Panc1 (cell line): ENCODE measurements at regions not wholly inside any gene's neighbourhood (a gene's known extent, or its start where the extent isn't known, plus 50 kb on each side); places are given as distances from the start of the nearest gene placed in this dataset.

ENCODE experiments used
- ATAC-seq: fragments of 200-7000 bp; cut with Tn5 transposase; 2 replicates; pipeline ENCODE4 v1.9.1; 2020; ENCODE audit warnings: mild to moderate bottlenecking, moderate library complexity
- BruUV-seq: library from RNA; stranded (reverse); fragments of 400-500 nt; replicated peaks from 2 replicates; lab custom pipeline; 2021; lab: Mats Ljungman, UMichigan
- CTCF ChIA-PET: fragments of 300-600 bp; sonication (Branson Sonifier 250); formaldehyde crosslinking; loops from one replicate; lab custom pipeline; 2022; ENCODE audit warnings: antibody characterized with exemption; lab: Charles Lee
- POLR2A ChIA-PET: fragments of 300-600 bp; sonication (Branson Sonifier 250); formaldehyde crosslinking; loops from one replicate; lab custom pipeline; 2022; ENCODE audit warnings: antibody characterized with exemption; lab: Charles Lee
- DNase-seq: peaks from one replicate; pipeline ENCODE4 v3.0.0-alpha.2; 2010; ENCODE audit warnings: low read depth, low spot score
- H3K27ac ChIP-seq: 2 replicates; pipeline ENCODE4 v1.5.1; 2011; ENCODE audit warnings: mild to moderate bottlenecking, low read length, inconsistent platforms
- H3K27me3 ChIP-seq: fragments of 200-500 bp; sonication (Bioruptor generic); 2 replicates; pipeline ENCODE4 v1.6.0; 2014; ENCODE audit warnings: low read length, inconsistent platforms; ENCODE audit not compliant: control insufficient read depth, insufficient read depth
- H3K36me3 ChIP-seq: fragments of 200-500 bp; sonication (Bioruptor generic); 2 replicates; pipeline ENCODE4 v1.5.1; 2014; ENCODE audit warnings: inconsistent platforms, mild to moderate bottlenecking, low read length, moderate library complexity; ENCODE audit not compliant: control insufficient read depth, insufficient read depth
- H3K4me1 ChIP-seq: 2 replicates; pipeline ENCODE4 v1.5.1; 2011; ENCODE audit warnings: inconsistent platforms, mild to moderate bottlenecking, low read length, moderate library complexity; ENCODE audit not compliant: control insufficient read depth, insufficient read depth
- H3K4me3 ChIP-seq, 2 experiments: 2 replicates each; pipeline ENCODE4 v1.5.1; 2011 to 2012; ENCODE audit warnings: low read depth in 2 of 2, low read length in 2 of 2, mild to moderate bottlenecking in 2 of 2, inconsistent platforms in 1 of 2, moderate library complexity in 1 of 2
- H3K9me3 ChIP-seq: fragments of 200-500 bp; sonication (Bioruptor generic); 2 replicates; pipeline ENCODE4 v1.5.1; 2014; ENCODE audit warnings: low read depth, mild to moderate bottlenecking, inconsistent platforms, low read length, moderate library complexity; ENCODE audit not compliant: control insufficient read depth, insufficient read depth
- CTCF ChIP-seq: fragments of 450-650 bp; IDR thresholded peaks from 2 replicates; pipeline ENCODE4 v1.5.1; 2017; ENCODE audit warnings: mild to moderate bottlenecking
- POLR2AphosphoS5 ChIP-seq: IDR thresholded peaks from 2 replicates; pipeline ENCODE4 v1.6.1; 2012; ENCODE audit warnings: mild to moderate bottlenecking, low read depth, low read length, moderate library complexity
- SIN3A ChIP-seq: IDR thresholded peaks from 2 replicates; pipeline ENCODE4 v1.6.1; 2012; ENCODE audit warnings: low read depth, mild to moderate bottlenecking, low read length, moderate library complexity, borderline replicate concordance; ENCODE audit not compliant: insufficient read depth
- TCF7L2 ChIP-seq: IDR thresholded peaks from 2 replicates; pipeline ENCODE4 v1.6.1; 2011; ENCODE audit warnings: mild to moderate bottlenecking, low read depth, low read length, inconsistent platforms
- in situ Hi-C: cut with HindIII; loops from 2 replicates; pipeline ENCODE4 v1.10.0; 2016; ENCODE audit warnings: low sequenced_read_pairs, low pct_unique_long_range_greater_than_20kb
- intact Hi-C: fragments of 100-400 bp; cut with micrococcal nuclease; formaldehyde crosslinking; loops from one replicate; pipeline ENCODE4 v1.10.0; 2022; ENCODE audit not compliant: unreplicated experiment

GRCh38 chr3:137116619-137117018, 158.8 kb downstream of the IL20RB start:
- no peak for DNase-seq

DNA sequence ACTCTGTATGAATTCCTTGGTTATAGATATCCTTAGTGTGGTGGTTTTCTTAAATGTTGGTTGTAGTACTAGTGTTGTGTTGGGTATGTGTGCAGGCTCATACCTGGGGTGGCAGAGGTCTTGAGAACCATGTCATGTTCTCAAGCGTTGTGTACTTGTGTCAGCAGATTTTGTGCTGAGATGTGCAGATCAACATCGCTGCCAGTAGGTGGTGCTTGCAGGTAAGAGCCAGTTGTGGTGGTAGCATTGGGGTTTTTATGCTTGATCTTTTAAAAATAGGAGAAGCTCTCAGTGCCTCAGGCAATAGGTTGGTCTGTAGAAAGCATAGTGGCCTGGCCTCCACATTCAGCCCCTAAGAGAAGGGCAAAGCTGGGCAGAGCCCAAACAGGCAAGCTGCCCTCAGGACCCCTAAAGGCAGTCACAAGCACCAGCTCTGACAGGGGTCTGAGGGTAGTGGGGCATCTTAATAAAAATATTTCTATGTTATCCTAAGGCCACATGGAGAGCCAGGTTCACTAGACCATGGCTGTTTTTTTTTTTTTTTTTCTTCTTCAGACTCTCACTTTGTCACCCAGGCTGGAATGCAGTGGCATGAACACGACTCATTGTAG, 164.0 kb downstream of the IL20RB start:
- no peaks in the 10 kb centered on the region for H3K4me1 ChIP-seq
- BruUV-seq: no TSS peak
- in situ Hi-C loops (no loop called here), intact Hi-C loops (no loop called here)
- TF ChIP-seq CTCF: peak; percentile 83
- TF ChIP-seq SIN3A: no peak
- TF ChIP-seq POLR2AphosphoS5: no peak
- POLR2A ChIA-PET: no interaction called here
- DNase-seq: peak; percentile 39
- peaks cover 2% of the 10 kb centered on the region for H3K27me3 ChIP-seq
- H3K9me3 ChIP-seq: no peaks in the 10 kb centered on the region
- no peak; the same call in 1 of the 2 replicates for ATAC-seq
- H3K4me3 ChIP-seq: no peak overlapping the region
- H3K27ac ChIP-seq: no peak overlapping the region
- H3K36me3 ChIP-seq: no peaks in the 10 kb centered on the region
- CTCF ChIA-PET: interaction anchor here (0.7 kb wide), 1 partner anchor 773 kb away, joined by 6 read pairs; no protein-coding TSS in a partner anchor

More at GRCh38 chr3:137116619-137117018, 158.8 kb downstream of the IL20RB start:
- ChIA-PET CTCF (no interaction called here), POLR2A (no interaction called here)
- Histone ChIP-seq H3K36me3 (no peaks in the 10 kb centered on the region), H3K4me3 (no peak overlapping the region), H3K9me3 (no peaks in the 10 kb centered on the region), H3K4me1 (no peaks in the 10 kb centered on the region), H3K27ac (no peak overlapping the region), H3K27me3 (peaks cover 2% of the 10 kb centered on the region; the same call in 1 of the 2 replicates)
- no peak for ATAC-seq
- TF ChIP-seq SIN3A: no peak
- TF ChIP-seq TCF7L2: no peak
- TF ChIP-seq POLR2AphosphoS5: no peak
- no peak for TF ChIP-seq CTCF
- BruUV-seq: no TSS peak
- intact Hi-C loops: no loop called here
- in situ Hi-C loops: no loop called here

- Histone ChIP-seq H3K4me1 (no peaks in the 10 kb centered on the region), H3K4me3 (no peak overlapping the region), H3K27me3 (no peaks in the 10 kb centered on the region; the same call in 1 of the 2 replicates), H3K9me3 (no peaks in the 10 kb centered on the region), H3K27ac (no peak overlapping the region), H3K36me3 (no peaks in the 10 kb centered on the region)
- intact Hi-C loops (no loop called here), in situ Hi-C loops (no loop called here)
- no peak for TF ChIP-seq CTCF
- CTCF ChIA-PET: no interaction called here
- no peak for DNase-seq
- BruUV-seq: no TSS peak
- ATAC-seq: no peak
- POLR2A ChIA-PET: no interaction called here
Observed at GRCh38 chr3:137131081-137131480, 173.3 kb downstream of the IL20RB start.
